HEK293T (cell line): ENCODE measurements at regions not wholly inside any gene's neighbourhood (a gene's known extent, or its start where the extent isn't known, plus 50 kb on each side); places are given as distances from the start of the nearest gene placed in this dataset.
"Not testable (repeated sequence)": the region's sequence is repeated elsewhere in the genome, so short reads cannot be mapped to it uniquely, and the experiment has no call there.

Source experiments
- CTCF ChIA-PET: fragments of 350-600 bp; formaldehyde crosslinking; extraction: SDS; loops from one replicate; lab custom pipeline; 2021; ENCODE audit warnings: antibody characterized with exemption, inconsistent platforms; lab: Yijun Ruan, JAX
- POLR2A ChIA-PET: fragments of 350-600 bp; formaldehyde crosslinking; extraction: SDS; loops from one replicate; lab custom pipeline; 2020; ENCODE audit warnings: antibody characterized with exemption, inconsistent platforms; lab: Yijun Ruan, JAX
- DNase-seq: peaks from one replicate; pipeline ENCODE4 v3.0.0; 2012; ENCODE audit warnings: mixed read lengths; ENCODE audit errors: extremely low spot score
- ARNT ChIP-seq: fragments of 450-650 bp; IDR thresholded peaks from 2 replicates; pipeline ENCODE4 v1.6.1; 2017; ENCODE audit warnings: mild to moderate bottlenecking
- BHLHE40 ChIP-seq: fragments of 450-650 bp; IDR thresholded peaks from 2 replicates; pipeline ENCODE4 v1.6.1; 2016; ENCODE audit warnings: mild to moderate bottlenecking, moderate library complexity, borderline replicate concordance
- CTBP1 ChIP-seq: fragments of 450-650 bp; IDR thresholded peaks from 2 replicates; pipeline ENCODE4 v1.6.1; 2016; ENCODE audit warnings: borderline replicate concordance
- ELF4 ChIP-seq: fragments of 450-650 bp; IDR thresholded peaks from 2 replicates; pipeline ENCODE4 v1.6.1; 2017; ENCODE audit warnings: antibody characterized with exemption
- FOXA1 ChIP-seq: fragments of 450-650 bp; IDR thresholded peaks from 2 replicates; pipeline ENCODE4 v1.6.1; 2016; ENCODE audit warnings: mild to moderate bottlenecking
- FOXK2 ChIP-seq: fragments of 450-650 bp; IDR thresholded peaks from 2 replicates; pipeline ENCODE4 v1.6.1; 2016; ENCODE audit warnings: mild to moderate bottlenecking
- FOXM1 ChIP-seq: fragments of 450-650 bp; IDR thresholded peaks from 2 replicates; pipeline ENCODE4 v1.6.1; 2017; ENCODE audit warnings: mild to moderate bottlenecking, borderline replicate concordance
- HDGF ChIP-seq: fragments of 450-650 bp; IDR thresholded peaks from 2 replicates; pipeline ENCODE4 v1.6.1; 2017; ENCODE audit warnings: antibody characterized with exemption, borderline replicate concordance
- L3MBTL2 ChIP-seq: fragments of 450-650 bp; conservative IDR thresholded peaks from 2 replicates; pipeline ENCODE4 v1.6.1; 2016; ENCODE audit warnings: mild to moderate bottlenecking
- LEF1 ChIP-seq: fragments of 450-650 bp; IDR thresholded peaks from 2 replicates; pipeline ENCODE4 v1.6.1; 2017; ENCODE audit warnings: mild to moderate bottlenecking, borderline replicate concordance
- NFRKB ChIP-seq: fragments of 450-650 bp; IDR thresholded peaks from 2 replicates; pipeline ENCODE4 v1.6.1; 2016; ENCODE audit warnings: mild to moderate bottlenecking, moderate library complexity
- SP1 ChIP-seq: fragments of 450-650 bp; IDR thresholded peaks from 2 replicates; pipeline ENCODE4 v1.6.1; 2017
- SUZ12 ChIP-seq: fragments of 450-650 bp; IDR thresholded peaks from 2 replicates; pipeline ENCODE4 v1.6.1; 2016; ENCODE audit warnings: mild to moderate bottlenecking
- TARDBP ChIP-seq: fragments of 450-650 bp; IDR thresholded peaks from 2 replicates; pipeline ENCODE4 v1.6.1; 2016
- ZNF384 ChIP-seq: fragments of 450-650 bp; IDR thresholded peaks from 2 replicates; pipeline ENCODE4 v1.6.1; 2016
- TF ChIP-seq, protein P1 (sequence below): fragments of 450-650 bp; IDR thresholded peaks from 2 replicates; pipeline ENCODE4 v1.6.1; 2016

- POLR2A ChIA-PET, result no interaction called here
- no peak for TF ChIP-seq NFRKB
- no peak for TF ChIP-seq ZNF384
- TF ChIP-seq, protein P1, sequence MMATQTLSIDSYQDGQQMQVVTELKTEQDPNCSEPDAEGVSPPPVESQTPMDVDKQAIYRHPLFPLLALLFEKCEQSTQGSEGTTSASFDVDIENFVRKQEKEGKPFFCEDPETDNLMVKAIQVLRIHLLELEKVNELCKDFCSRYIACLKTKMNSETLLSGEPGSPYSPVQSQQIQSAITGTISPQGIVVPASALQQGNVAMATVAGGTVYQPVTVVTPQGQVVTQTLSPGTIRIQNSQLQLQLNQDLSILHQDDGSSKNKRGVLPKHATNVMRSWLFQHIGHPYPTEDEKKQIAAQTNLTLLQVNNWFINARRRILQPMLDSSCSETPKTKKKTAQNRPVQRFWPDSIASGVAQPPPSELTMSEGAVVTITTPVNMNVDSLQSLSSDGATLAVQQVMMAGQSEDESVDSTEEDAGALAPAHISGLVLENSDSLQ, result no peak
- no peak for TF ChIP-seq LEF1
- no peak for TF ChIP-seq CTBP1
- no peak for TF ChIP-seq L3MBTL2
- no peak for TF ChIP-seq ELF4
- no peak for TF ChIP-seq FOXA1
- TF ChIP-seq HDGF, result no peak
- TF ChIP-seq SP1, result no peak
- TF ChIP-seq FOXK2, result no peak
- TF ChIP-seq TARDBP, result no peak
- no peak for TF ChIP-seq SUZ12
- DNase-seq, result no peak
- CTCF ChIA-PET, result no interaction called here
Observed at GRCh38 chr1:229922249-229922648, 144.8 kb upstream of the GALNT2 start.

DNA sequence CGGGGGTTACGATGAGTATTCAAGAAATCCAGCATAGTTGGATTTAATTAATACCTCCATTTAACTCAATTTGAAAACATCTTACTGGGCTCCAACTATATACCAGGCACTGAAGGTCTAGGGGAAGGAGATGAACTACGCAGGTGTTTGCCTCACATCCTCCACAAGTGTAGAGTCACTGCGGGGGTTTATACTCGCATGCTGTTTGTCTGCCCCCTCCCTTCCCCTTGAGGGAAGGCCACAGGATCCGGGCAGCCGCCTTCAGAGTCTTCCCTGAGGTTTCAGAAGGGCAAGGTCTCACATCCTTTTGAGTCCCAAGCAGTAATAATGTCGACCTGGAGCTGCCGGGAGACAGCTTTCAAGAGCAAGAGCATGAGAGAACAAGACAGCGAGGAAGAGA is 142.4 kb upstream of the GALNT2 start:
- ChIA-PET CTCF (interaction anchor here (0.5 kb wide), 1 partner anchor 65 kb away, joined by 4 read pairs; no protein-coding TSS in a partner anchor), POLR2A (no interaction called here)
- DNase-seq, result no peak
- TF ChIP-seq, protein P1, result no peak
- TF ChIP-seq ELF4, result no peak
- TF ChIP-seq SP1, result no peak
- no peak for TF ChIP-seq ZNF384
- TF ChIP-seq FOXK2, result no peak
- no peak for TF ChIP-seq L3MBTL2
- TF ChIP-seq NFRKB, result no peak
- TF ChIP-seq FOXM1, result no peak
- no peak for TF ChIP-seq TARDBP
- TF ChIP-seq CTBP1, result no peak
- TF ChIP-seq BHLHE40, result no peak
- no peak for TF ChIP-seq FOXA1
- no peak for TF ChIP-seq LEF1
- TF ChIP-seq SUZ12, result no peak
- TF ChIP-seq ARNT, result no peak
- TF ChIP-seq HDGF, result no peak

DNA sequence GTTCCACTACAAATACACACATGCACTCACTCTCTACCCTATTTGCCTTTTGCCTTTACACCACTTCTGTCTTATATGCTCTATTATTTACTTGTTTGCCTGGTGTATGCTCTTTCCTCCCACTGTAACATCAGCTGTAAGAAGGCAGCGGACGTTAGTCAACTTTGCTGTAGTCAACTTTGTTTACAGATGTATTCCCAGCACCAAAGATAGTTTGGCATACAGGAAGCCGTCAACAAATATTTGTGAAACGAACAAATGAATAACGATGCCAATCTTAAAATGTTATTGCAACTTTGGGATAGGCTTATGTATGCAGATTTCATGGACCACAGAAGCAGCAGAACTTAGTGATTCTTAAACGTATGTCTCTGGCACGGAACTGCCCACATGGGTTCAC is 138.3 kb upstream of the GALNT2 start:
- ChIA-PET POLR2A (no interaction called here), CTCF (no interaction called here)
- TF ChIP-seq NFRKB, result no peak
- TF ChIP-seq SP1, result no peak
- no peak for TF ChIP-seq CTBP1
- TF ChIP-seq HDGF, result no peak
- TF ChIP-seq, protein P1, result no peak
- TF ChIP-seq TARDBP, result no peak
- TF ChIP-seq BHLHE40, result no peak
- no peak for TF ChIP-seq FOXA1
- no peak for TF ChIP-seq FOXK2
- TF ChIP-seq LEF1, result no peak
- TF ChIP-seq ARNT, result no peak
- TF ChIP-seq ELF4, result no peak
- TF ChIP-seq FOXM1, result no peak
- TF ChIP-seq SUZ12, result no peak
- no peak for TF ChIP-seq ZNF384
- TF ChIP-seq L3MBTL2, result no peak
- no peak for DNase-seq

DNA sequence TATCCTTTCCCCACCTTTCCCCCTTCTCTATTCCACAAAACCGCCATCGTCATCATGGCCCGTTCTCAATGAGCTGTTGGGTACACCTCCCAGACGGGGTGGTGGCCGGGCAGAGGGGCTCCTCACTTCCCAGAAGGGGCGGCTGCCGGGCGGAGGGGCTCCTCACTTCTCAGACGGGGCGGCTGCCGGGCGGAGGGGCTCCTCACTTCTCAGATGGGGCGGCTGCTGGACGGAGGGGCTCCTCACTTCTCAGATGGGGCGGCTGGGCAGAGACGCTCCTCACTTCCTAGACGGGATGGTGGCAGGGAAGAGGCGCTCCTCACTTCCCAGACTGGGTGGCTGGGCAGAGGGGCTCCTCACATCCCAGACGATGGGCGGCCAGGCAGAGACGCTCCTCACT is 135.3 kb upstream of the GALNT2 start:
- POLR2A ChIA-PET, DNase-seq, CTCF ChIA-PET: not testable (repeated sequence)

DNA sequence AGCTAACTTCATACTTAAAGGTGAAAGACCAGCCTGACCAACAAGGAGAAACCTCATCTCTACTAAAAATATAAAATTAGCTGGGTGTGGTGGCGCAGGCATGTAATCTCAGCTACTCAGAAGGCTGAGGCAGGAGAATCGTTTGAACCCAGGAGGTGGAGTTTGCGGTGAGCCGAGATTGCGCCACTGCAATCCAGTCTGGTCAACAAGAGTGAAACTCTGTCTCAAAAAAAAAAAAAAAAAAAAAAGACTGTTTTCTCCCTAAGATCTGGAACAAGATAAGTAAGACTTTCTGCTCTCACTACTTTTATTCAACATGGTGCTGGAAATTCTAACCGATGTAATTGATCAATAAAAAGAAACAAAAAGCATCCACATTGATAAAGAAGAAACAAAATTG is 131.9 kb upstream of the GALNT2 start:
- CTCF ChIA-PET, DNase-seq, POLR2A ChIA-PET: not testable (repeated sequence)

- POLR2A ChIA-PET, result no interaction called here
- CTCF ChIA-PET, result no interaction called here
Observed at GRCh38 chr1:229938551-229938950, 128.5 kb upstream of the GALNT2 start.

DNA sequence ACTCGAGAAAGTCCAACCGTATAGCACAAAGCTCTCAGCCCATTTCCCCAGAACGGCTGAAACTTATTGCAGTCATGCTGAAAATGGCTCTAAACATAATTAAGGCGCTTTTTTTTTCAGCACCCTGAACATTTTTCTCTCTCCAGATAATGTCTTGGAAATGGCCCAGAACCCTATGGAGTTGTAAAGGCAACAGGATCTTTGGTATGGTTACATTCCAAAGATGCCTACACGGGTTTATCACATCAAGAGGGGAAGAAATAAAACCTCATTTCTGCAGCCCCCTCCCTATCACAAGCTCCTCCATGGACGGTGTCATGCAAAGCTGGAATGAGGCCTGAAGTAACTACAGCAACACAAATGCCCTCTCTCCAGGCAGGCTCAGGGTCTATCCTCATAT is 126.4 kb upstream of the GALNT2 start:
- ChIA-PET POLR2A (no interaction called here), CTCF (no interaction called here)
- DNase-seq, result no peak
- no peak for TF ChIP-seq FOXM1
- TF ChIP-seq HDGF, result no peak

More at GRCh38 chr1:229938551-229938950, 128.5 kb upstream of the GALNT2 start:
- no peak for TF ChIP-seq ZNF384
- no peak for TF ChIP-seq SP1
- TF ChIP-seq, protein P1, result no peak
- no peak for TF ChIP-seq ELF4
- no peak for TF ChIP-seq NFRKB
- TF ChIP-seq HDGF, result no peak
- no peak for TF ChIP-seq FOXA1
- no peak for TF ChIP-seq FOXM1
- DNase-seq, result no peak
